ENCODE measurements at regions not wholly inside any gene's neighbourhood (a gene's known extent, or its start where the extent isn't known, plus 50 kb on each side); places are given as distances from the start of the nearest gene placed in this dataset.
"Not testable (repeated sequence)": the region's sequence is repeated elsewhere in the genome, so short reads cannot be mapped to it uniquely, and the experiment has no call there.

DNA sequence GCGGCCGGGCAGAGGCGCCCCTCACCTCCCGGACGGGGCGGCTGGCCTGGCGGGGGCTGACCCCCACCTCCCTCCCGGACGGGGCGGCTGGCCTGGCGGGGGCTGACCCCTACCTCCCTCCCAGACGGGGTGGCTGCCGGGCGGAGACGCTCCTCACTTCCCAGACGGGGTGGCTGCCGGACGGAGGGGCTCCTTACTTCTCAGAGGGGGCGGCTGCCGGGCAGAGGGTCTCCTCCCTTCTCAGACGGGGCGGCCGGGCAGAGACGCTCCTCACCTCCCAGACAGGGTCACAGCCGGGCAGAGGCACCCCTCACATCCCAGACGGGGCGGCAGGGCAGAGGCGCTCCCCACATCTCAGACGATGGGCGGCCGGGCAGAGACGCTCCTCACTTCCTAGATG is 321.8 kb upstream of the SGCG start:
- not testable (repeated sequence) for TF ChIP-seq POLR2A (IDR thresholded peaks at IDR 0.05; ENCODE audit: extremely low read depth, insufficient read length); MYC (IDR thresholded peaks at IDR 0.05; ENCODE audit: low read depth, low read length)
- TF ChIP-seq, protein P1, sequence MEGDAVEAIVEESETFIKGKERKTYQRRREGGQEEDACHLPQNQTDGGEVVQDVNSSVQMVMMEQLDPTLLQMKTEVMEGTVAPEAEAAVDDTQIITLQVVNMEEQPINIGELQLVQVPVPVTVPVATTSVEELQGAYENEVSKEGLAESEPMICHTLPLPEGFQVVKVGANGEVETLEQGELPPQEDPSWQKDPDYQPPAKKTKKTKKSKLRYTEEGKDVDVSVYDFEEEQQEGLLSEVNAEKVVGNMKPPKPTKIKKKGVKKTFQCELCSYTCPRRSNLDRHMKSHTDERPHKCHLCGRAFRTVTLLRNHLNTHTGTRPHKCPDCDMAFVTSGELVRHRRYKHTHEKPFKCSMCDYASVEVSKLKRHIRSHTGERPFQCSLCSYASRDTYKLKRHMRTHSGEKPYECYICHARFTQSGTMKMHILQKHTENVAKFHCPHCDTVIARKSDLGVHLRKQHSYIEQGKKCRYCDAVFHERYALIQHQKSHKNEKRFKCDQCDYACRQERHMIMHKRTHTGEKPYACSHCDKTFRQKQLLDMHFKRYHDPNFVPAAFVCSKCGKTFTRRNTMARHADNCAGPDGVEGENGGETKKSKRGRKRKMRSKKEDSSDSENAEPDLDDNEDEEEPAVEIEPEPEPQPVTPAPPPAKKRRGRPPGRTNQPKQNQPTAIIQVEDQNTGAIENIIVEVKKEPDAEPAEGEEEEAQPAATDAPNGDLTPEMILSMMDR (IDR thresholded peaks at IDR 0.05; ENCODE audit: low read depth, low read length) = not testable (repeated sequence)
- TF ChIP-seq, protein P2, sequence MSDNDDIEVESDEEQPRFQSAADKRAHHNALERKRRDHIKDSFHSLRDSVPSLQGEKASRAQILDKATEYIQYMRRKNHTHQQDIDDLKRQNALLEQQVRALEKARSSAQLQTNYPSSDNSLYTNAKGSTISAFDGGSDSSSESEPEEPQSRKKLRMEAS (IDR thresholded peaks at IDR 0.05; ENCODE audit: low read depth, low read length) = not testable (repeated sequence)
